Effector memory CD4-positive, alpha-beta T cell (primary cell): ENCODE measurements at regions not wholly inside any gene's neighbourhood (a gene's known extent, or its start where the extent isn't known, plus 50 kb on each side); places are given as distances from the start of the nearest gene placed in this dataset.
"Not testable (repeated sequence)": the region's sequence is repeated elsewhere in the genome, so short reads cannot be mapped to it uniquely, and the experiment has no call there.

Experiments used
- DNase-seq, 3 donors: peaks; one replicate each; pipeline ENCODE4 v3.0.0-alpha.2; 2020
- H3K27ac ChIP-seq: 2 replicates; pipeline ENCODE4 v1.7.0; 2013; ENCODE audit warnings: mild to moderate bottlenecking, low read length, moderate library complexity; ENCODE audit not compliant: insufficient read depth, poor library complexity, severe bottlenecking
- H3K27me3 ChIP-seq: replicated peaks from 2 replicates; pipeline ENCODE4 v1.7.0; 2013; ENCODE audit warnings: mild to moderate bottlenecking, low read length; ENCODE audit not compliant: insufficient read depth, control insufficient read depth, poor library complexity, severe bottlenecking
- H3K36me3 ChIP-seq: 2 replicates; pipeline ENCODE4 v1.7.0; 2013; ENCODE audit warnings: mild to moderate bottlenecking, low read length, moderate library complexity; ENCODE audit not compliant: control insufficient read depth, insufficient read depth
- H3K4me1 ChIP-seq: 2 replicates; pipeline ENCODE4 v1.7.0; 2013; ENCODE audit warnings: low read length, mild to moderate bottlenecking; ENCODE audit not compliant: control insufficient read depth, insufficient read depth, poor library complexity, severe bottlenecking
- H3K4me3 ChIP-seq: 2 replicates; pipeline ENCODE4 v1.7.0; 2013; ENCODE audit warnings: low read length, low read depth, mild to moderate bottlenecking; ENCODE audit not compliant: insufficient read depth, poor library complexity, severe bottlenecking
- H3K9me3 ChIP-seq: 2 replicates; pipeline ENCODE4 v1.7.0; 2013; ENCODE audit warnings: mild to moderate bottlenecking, low read length, moderate library complexity; ENCODE audit not compliant: control insufficient read depth

DNA sequence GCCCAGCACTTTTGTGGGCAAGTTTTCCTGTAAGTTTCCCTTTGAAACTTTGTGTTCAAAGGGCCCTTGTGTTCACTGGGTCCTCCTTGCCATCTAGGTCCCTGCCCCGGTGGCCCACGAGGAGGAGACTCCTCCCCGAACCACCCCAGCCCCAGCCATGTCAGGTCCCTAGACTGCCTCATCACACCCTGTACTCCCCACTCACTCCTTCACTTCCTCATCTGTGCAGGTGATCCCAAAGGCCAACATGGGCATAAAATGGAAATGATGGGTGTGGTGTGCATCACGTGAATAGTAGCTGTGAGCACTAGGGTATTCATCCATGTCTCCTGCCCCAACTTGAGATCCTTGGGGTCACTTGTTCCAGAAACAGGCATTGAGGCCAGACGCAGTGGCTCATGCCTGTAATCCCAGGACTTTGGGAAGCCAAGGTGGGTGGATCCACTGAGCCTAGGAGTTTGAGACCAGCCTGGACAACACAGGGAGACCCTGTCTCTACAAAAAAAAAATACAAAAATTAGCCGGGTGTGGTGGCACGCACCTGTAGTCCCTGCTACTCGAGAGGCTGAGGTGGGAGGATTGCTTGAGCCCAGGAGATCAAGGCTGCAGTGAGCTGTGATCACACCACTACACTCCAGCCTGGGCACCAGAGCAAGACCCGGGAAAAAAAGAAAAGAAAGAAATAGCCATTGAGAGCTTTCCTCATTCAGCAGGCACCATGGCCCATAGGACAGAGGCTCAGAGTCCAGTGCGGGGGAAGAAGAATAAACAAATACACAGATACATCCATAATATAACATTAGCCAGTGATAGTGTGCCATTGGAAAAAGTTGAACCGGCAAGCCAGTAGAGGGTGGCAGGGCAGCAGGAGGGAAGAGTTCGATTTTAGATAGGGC is 74.5 kb downstream of the KATNIP start:
- H3K4me3 ChIP-seq = no peak overlapping the region
- no peaks in the 10 kb centered on the region for H3K9me3 ChIP-seq
- no peak for DNase-seq
- H3K27ac ChIP-seq = no peak overlapping the region
- no peaks in the 10 kb centered on the region for H3K36me3 ChIP-seq
- H3K4me1 ChIP-seq = no peaks in the 10 kb centered on the region
- H3K27me3 ChIP-seq = no peaks in the 10 kb centered on the region

DNA sequence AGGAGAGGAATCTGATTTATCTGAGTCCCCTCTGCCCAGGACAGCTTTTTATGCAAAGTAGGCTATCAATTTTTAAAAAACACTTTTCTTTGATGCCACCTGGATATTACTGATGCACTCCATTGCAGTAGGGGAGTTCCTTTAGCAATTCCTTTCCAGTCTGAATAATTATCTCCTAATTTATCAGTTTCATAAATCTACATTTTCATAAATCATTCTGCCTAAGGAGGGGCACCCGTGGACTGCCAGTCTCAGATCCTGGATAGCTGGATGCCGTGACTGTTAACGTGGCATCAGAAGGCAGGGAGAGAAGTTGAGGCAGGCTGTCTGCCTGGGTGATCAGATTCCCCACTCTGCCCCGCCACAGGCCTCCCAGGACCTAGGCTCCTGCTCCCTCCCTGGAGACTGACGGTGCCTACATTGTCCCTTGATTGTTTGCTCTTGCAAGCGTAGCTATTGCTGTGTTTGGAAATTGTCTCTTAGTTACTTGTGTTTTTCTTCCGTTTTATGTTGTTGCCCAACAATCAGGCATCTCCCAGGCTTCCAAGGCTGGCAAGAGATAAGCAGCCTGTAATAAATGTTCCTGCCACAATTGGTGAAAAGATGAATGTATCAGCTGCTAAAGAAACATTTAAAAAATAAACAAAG is 75.2 kb downstream of the KATNIP start:
- H3K9me3 ChIP-seq = no peaks in the 10 kb centered on the region
- no peak for DNase-seq

DNA sequence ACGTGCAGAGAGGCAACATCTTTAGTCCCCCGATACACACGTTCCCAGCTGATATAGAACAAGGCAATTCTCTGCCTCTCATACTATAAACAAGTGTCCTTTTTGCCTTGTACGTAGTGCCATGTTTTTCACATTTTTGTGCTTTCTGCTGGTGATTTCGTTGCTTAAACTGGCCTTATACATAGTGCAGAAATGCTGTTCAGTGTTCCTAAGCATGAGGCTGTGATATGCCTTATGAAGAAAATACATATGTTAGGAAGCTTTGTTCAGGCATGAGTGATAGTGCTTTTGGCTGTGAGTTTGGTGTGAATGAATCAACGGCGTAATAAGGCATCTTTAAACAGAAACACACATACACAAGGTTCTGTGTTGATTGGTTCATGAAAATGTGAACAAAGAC is 77.2 kb downstream of the KATNIP start:
- H3K36me3 ChIP-seq = no peaks in the 10 kb centered on the region
- H3K4me3 ChIP-seq = no peak overlapping the region
- H3K9me3 ChIP-seq = no peaks in the 10 kb centered on the region
- H3K4me1 ChIP-seq = no peaks in the 10 kb centered on the region
- DNase-seq = no peak
- H3K27ac ChIP-seq = no peak overlapping the region
- H3K27me3 ChIP-seq = no peaks in the 10 kb centered on the region

More for the DNA sequence above, 75.2 kb downstream of the KATNIP start:
- no peaks in the 10 kb centered on the region for H3K36me3 ChIP-seq
- no peaks in the 10 kb centered on the region for H3K27me3 ChIP-seq
- H3K27ac ChIP-seq = no peak overlapping the region
- no peaks in the 10 kb centered on the region for H3K4me1 ChIP-seq
- no peak overlapping the region for H3K4me3 ChIP-seq

DNA sequence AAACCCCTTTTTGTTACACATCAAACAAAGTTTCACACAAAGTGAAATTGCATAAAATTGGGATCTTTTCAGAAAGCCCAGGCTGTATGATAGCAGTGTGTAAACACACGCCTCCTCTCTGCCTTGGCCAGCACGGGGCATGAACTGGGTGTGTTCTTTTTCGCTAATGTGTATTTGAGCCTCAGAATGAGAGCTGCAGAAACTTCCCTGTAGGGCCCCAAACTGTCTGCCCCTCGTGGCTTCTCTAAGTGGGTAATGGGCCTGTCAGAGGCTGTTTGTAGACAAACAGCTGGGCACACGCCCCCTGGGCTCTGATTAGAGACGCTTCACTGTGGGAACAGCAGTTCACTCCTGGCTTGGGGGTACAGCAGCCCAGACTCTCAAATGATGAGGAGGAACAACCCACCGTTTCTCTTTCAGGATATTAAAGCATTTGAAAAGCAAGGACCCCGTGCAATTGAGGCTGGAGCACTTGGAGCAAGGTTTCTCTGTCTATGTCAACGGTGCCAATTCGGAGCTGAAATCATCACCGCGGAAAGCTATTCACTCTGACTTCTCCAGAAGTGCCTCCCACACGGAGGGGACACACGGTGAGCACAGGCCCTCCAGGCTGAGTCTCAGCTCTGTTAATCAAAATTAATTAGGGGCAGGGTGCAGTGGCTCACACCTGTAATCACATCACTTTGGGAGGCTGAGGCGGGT is 78.4 kb downstream of the KATNIP start:
- Histone ChIP-seq H3K4me1 (no peaks in the 10 kb centered on the region), H3K9me3 (no peaks in the 10 kb centered on the region), H3K27ac (no peak overlapping the region), H3K27me3 (no peaks in the 10 kb centered on the region), H3K36me3 (no peaks in the 10 kb centered on the region), H3K4me3 (no peak overlapping the region)
- no peak for DNase-seq

DNA sequence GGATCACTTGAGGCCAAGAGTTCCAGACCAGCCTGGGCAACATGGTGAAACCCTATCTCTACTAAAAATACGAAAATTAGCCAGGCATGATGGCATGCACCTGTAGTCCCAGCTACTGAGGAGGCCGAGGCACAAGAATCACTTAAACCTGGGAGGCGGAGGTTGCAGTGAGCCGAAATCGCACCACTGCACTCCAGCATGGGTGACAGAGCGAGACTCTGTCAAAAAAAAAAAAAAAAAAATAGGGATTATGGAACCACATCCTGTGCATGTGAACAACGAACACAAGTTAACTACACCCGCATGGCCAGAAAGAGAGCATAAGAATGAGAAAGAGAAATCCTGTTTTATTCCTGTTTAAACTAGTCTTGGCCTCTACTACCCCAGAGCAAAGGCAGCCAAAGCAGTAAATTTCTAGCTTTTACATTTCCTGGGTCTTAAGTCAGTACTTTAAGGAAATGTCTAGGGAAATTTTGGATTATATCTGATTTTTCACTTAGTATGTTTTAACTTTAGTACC is 79.1 kb downstream of the KATNIP start:
- not testable (repeated sequence) for H3K27me3 ChIP-seq, H3K36me3 ChIP-seq, H3K27ac ChIP-seq, H3K9me3 ChIP-seq, H3K4me3 ChIP-seq, H3K4me1 ChIP-seq, DNase-seq

DNA sequence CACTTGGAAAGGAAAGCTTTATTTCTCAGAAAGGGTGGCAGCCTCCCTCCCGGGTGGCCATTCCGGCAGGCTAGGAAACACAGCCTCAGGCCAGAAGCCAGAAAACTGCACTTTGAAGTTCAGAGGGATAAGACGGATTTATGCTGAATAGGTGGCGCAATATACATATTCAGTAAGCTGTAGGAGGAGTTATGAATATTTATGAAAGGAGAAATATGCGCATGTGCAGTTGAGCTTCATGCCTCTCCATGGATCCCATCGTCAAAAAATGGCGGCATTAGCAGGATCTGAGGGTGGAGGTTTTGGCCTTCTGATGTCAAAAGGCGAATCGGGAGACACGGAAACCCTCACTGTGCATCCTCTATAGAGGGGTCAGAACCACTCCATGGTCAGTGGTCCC is 82.3 kb downstream of the KATNIP start:
- no peaks in the 10 kb centered on the region for H3K27me3 ChIP-seq
- no peak overlapping the region for H3K27ac ChIP-seq
- no peak overlapping the region for H3K4me3 ChIP-seq
- H3K36me3 ChIP-seq = peaks cover 5% of the 10 kb centered on the region
- no peaks in the 10 kb centered on the region for H3K9me3 ChIP-seq
- DNase-seq = no peak
- no peaks in the 10 kb centered on the region for H3K4me1 ChIP-seq

DNA sequence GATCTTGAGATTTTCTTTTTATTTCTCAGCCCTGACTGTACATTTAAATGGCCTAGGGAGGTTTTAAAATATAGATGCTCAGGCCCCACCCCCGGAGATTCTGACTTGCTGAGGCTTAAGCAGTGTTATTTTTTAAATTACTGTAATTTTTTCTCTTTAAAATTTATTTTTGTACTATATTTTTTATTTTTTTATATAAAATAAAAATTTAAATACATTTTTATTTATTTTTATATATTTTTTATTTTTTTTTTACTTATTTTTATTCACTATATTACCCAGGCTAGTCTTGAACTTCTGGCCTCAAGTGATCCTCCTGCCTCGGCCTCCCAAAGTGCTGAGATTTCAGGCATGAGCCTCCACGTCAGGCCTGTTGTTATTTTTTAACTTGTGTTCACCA is 83.3 kb downstream of the KATNIP start:
- Histone ChIP-seq H3K36me3 (peaks cover 5% of the 10 kb centered on the region), H3K27ac (no peak overlapping the region), H3K4me1 (no peaks in the 10 kb centered on the region), H3K27me3 (no peaks in the 10 kb centered on the region), H3K9me3 (no peaks in the 10 kb centered on the region), H3K4me3 (no peak overlapping the region)
- DNase-seq = no peak

DNA sequence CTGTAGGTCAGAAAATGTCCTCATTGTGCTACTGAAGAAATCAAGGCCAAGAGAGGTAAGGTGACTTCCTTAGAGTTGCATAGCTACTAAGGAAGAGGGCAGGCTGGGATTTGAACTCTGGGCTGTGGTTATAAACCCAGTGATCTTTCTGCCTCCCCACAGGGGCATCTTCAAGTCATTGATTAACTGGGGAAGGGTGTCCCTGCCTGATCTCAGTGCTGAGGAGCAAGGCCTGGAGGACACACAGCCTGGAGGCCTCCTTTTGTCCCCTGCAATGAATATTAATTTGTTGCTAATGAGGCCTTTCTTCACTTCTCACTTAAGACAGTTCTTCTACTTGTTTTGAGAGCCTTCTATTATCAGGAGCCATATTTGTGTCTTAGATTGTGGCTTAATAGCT is 83.8 kb downstream of the KATNIP start:
- no peaks in the 10 kb centered on the region for H3K9me3 ChIP-seq
- no peak overlapping the region for H3K4me3 ChIP-seq
- no peak overlapping the region for H3K27ac ChIP-seq
- no peaks in the 10 kb centered on the region for H3K27me3 ChIP-seq
- no peak for DNase-seq
- no peaks in the 10 kb centered on the region for H3K4me1 ChIP-seq
- H3K36me3 ChIP-seq = peaks cover 5% of the 10 kb centered on the region

DNA sequence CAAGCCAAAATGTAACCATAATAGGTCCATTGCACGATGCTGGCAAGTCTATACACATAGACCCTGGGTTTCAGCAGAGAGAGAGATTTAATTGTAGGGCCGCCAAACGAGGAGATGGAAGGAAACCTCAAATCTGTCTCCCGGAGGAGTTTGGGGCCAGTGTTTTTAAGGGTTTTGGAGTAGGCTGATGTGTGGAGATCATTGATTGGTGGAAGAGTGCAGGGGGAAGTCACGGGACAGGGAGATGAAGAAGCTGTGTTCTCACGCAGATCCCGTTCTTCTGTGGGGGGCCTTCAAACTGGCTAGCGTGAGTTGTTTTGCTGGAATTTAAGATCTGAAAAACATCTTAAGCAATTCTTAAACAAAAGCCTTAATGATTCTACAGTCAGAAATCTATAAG is 84.8 kb downstream of the KATNIP start:
- H3K9me3 ChIP-seq = no peaks in the 10 kb centered on the region
- H3K36me3 ChIP-seq = peaks cover 7% of the 10 kb centered on the region
- no peak overlapping the region for H3K4me3 ChIP-seq
- no peaks in the 10 kb centered on the region for H3K4me1 ChIP-seq
- no peaks in the 10 kb centered on the region for H3K27me3 ChIP-seq
- DNase-seq = no peak
- H3K27ac ChIP-seq = no peak overlapping the region
